PC-3 (cell line): ENCODE measurements at regions not wholly inside any gene's neighbourhood (a gene's known extent, or its start where the extent isn't known, plus 50 kb on each side); places are given as distances from the start of the nearest gene placed in this dataset.

Experiments
- EZH2 ChIP-seq: fragments of 300-600 bp; sonication (generic); IDR thresholded peaks from one replicate; pipeline ENCODE4 v1.6.1; 2017; ENCODE audit warnings: antibody characterized with exemption, mild to moderate bottlenecking, low read length; ENCODE audit not compliant: unreplicated experiment
- EZH2phosphoT487 ChIP-seq: fragments of 300-600 bp; sonication (generic); IDR thresholded peaks from 2 replicates; pipeline ENCODE4 v1.6.1; 2018; ENCODE audit warnings: mild to moderate bottlenecking, antibody characterized with exemption, low read length, borderline replicate concordance
- TF ChIP-seq, protein P1 (sequence below): fragments of 300-600 bp; sonication (generic); conservative IDR thresholded peaks from 2 replicates; pipeline ENCODE4 v1.5.1; 2017; ENCODE audit warnings: antibody characterized with exemption, low read depth, mild to moderate bottlenecking, low read length

DNA sequence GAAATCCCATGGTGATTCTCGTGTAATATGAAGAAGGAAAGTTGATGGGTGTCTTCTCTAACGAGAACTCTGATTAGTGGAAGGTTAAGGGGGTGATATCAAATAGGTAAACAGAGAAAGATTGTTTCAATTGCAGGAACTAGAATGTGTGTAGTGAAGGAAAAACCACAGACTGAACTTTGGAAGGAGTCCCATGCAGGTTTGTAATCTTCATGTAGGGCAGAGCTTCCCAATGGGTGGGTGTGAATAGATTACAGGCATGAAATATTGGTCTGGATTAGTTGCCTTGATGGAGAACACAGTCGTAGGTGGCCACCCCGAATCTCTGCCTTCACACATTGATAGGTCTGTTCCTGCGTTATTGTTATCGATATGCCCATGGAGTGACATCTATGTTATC is 295.5 kb downstream of the KCNRG start:
- TF ChIP-seq, protein P1, sequence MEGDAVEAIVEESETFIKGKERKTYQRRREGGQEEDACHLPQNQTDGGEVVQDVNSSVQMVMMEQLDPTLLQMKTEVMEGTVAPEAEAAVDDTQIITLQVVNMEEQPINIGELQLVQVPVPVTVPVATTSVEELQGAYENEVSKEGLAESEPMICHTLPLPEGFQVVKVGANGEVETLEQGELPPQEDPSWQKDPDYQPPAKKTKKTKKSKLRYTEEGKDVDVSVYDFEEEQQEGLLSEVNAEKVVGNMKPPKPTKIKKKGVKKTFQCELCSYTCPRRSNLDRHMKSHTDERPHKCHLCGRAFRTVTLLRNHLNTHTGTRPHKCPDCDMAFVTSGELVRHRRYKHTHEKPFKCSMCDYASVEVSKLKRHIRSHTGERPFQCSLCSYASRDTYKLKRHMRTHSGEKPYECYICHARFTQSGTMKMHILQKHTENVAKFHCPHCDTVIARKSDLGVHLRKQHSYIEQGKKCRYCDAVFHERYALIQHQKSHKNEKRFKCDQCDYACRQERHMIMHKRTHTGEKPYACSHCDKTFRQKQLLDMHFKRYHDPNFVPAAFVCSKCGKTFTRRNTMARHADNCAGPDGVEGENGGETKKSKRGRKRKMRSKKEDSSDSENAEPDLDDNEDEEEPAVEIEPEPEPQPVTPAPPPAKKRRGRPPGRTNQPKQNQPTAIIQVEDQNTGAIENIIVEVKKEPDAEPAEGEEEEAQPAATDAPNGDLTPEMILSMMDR: no peak
- TF ChIP-seq EZH2 (no peak), EZH2phosphoT487 (no peak)
